ENCODE measurements at regions not wholly inside any gene's neighbourhood (a gene's known extent, or its start where the extent isn't known, plus 50 kb on each side); places are given as distances from the start of the nearest gene placed in this dataset.
A peak's percentile ranks its signal among the peaks of the same experiment; 100 is the strongest.

GRCh38 chr4:123283371-123283895 lies 113.2 kb upstream of the SPRY1 start:
- peak; percentile 5 for FAIRE-seq
- dilution Hi-C loops (cut with MboI; ENCODE audit: extremely low pct_ligation_motif_present, low sequenced_read_pairs): no loop called here
- no peaks in the 10 kb centered on the region for H3K9me3 ChIP-seq (ENCODE audit: control insufficient read depth, low read depth, low read length)

DNA sequence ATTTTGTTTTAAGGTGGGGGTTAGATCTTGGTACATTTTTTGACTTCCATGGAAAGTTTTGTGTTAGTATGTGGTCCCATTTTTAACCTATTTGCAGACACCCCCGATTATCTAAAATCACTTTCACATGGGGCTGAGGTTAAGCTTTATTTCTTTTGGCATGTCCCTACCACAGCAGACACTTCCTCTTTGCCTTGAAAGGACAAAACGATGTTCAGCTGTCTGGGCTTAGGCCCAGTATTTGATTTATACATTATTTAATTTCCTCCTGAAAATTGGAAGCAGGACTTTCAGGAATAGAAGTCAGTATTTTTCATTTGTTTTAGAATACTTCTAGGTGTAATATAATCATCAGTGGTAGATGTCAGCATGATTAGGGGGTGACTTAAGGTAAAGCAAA lies 112.4 kb upstream of the SPRY1 start:
- no peaks in the 10 kb centered on the region for H3K36me3 ChIP-seq (ENCODE audit: control insufficient read depth in 2 of 2, extremely low read depth in 1 of 2, insufficient read depth in 2 of 2, low read length in 2 of 2)
- H3K27me3 ChIP-seq (ENCODE audit: control insufficient read depth, extremely low read depth, insufficient read depth, low read length): no peaks in the 10 kb centered on the region
- H3K9me1 ChIP-seq (ENCODE audit: control insufficient read depth, extremely low read depth, insufficient read depth, low read length): no peaks in the 10 kb centered on the region
- no peak overlapping the region for H3K4me2 ChIP-seq (ENCODE audit: control insufficient read depth, extremely low read depth, insufficient read depth, low read depth, low read length)
- H3K9ac ChIP-seq (ENCODE audit: control insufficient read depth, extremely low read depth, insufficient read depth, low read length): no peak overlapping the region
- no peaks in the 10 kb centered on the region for H3K4me1 ChIP-seq (ENCODE audit: control insufficient read depth, extremely low read depth, insufficient read depth, low read length)
- no peaks in the 10 kb centered on the region for H4K20me1 ChIP-seq (ENCODE audit: control insufficient read depth, extremely low read depth, insufficient read depth, low read length)
- H3K9me3 ChIP-seq (ENCODE audit: control insufficient read depth, low read depth, low read length): no peaks in the 10 kb centered on the region
- no peak overlapping the region for H3K27ac ChIP-seq (ENCODE audit: control insufficient read depth, insufficient read depth, low read length)
- FAIRE-seq (no peak), DNase-seq (ENCODE audit: low read depth, low spot score) (no peak)
- no peaks in the 10 kb centered on the region for H3K79me2 ChIP-seq (ENCODE audit: control insufficient read depth, insufficient read depth, low read length)
- dilution Hi-C loops (cut with MboI; ENCODE audit: extremely low pct_ligation_motif_present, low sequenced_read_pairs): no loop called here
- TF ChIP-seq CTCF (optimal IDR thresholded peaks at IDR 0.05 in 1 of 3, IDR thresholded peaks at IDR 0.05 in 1 of 3, conservative IDR thresholded peaks at IDR 0.05 in 1 of 3; ENCODE audit: extremely low read depth in 1 of 3, insufficient read depth in 2 of 3, low read length in 3 of 3) (no peak), EZH2 (IDR thresholded peaks at IDR 0.05; ENCODE audit: low read length) (no peak)
- H3K4me3 ChIP-seq (ENCODE audit: control insufficient read depth in 2 of 3, extremely low read depth in 1 of 3, insufficient read depth in 2 of 3, low read depth in 1 of 3, low read length in 3 of 3): no peak overlapping the region
- no peak overlapping the region for H2AFZ ChIP-seq (ENCODE audit: control insufficient read depth, low read length)

More at GRCh38 chr4:123283371-123283895, 113.2 kb upstream of the SPRY1 start:
- Histone ChIP-seq H4K20me1 (ENCODE audit: control insufficient read depth, extremely low read depth, insufficient read depth, low read length) (no peaks in the 10 kb centered on the region), H3K4me1 (ENCODE audit: control insufficient read depth, extremely low read depth, insufficient read depth, low read length) (no peaks in the 10 kb centered on the region), H3K27me3 (ENCODE audit: control insufficient read depth, extremely low read depth, insufficient read depth, low read length) (no peaks in the 10 kb centered on the region), H3K27ac (ENCODE audit: control insufficient read depth, insufficient read depth, low read length) (no peak overlapping the region), H3K9ac (ENCODE audit: control insufficient read depth, extremely low read depth, insufficient read depth, low read length) (no peak overlapping the region), H3K4me3 (ENCODE audit: control insufficient read depth in 2 of 3, extremely low read depth in 1 of 3, insufficient read depth in 2 of 3, low read depth in 1 of 3, low read length in 3 of 3) (no peak overlapping the region), H3K9me1 (ENCODE audit: control insufficient read depth, extremely low read depth, insufficient read depth, low read length) (no peaks in the 10 kb centered on the region), H3K4me2 (ENCODE audit: control insufficient read depth, extremely low read depth, insufficient read depth, low read depth, low read length) (no peak overlapping the region), H2AFZ (ENCODE audit: control insufficient read depth, low read length) (no peak overlapping the region), H3K79me2 (ENCODE audit: control insufficient read depth, insufficient read depth, low read length) (no peaks in the 10 kb centered on the region), H3K36me3 (ENCODE audit: control insufficient read depth in 2 of 2, extremely low read depth in 1 of 2, insufficient read depth in 2 of 2, low read length in 2 of 2) (no peaks in the 10 kb centered on the region)
- no peak for TF ChIP-seq EZH2 (IDR thresholded peaks at IDR 0.05; ENCODE audit: low read length)
- no peak for TF ChIP-seq CTCF (optimal IDR thresholded peaks at IDR 0.05 in 1 of 3, IDR thresholded peaks at IDR 0.05 in 1 of 3, conservative IDR thresholded peaks at IDR 0.05 in 1 of 3; ENCODE audit: extremely low read depth in 1 of 3, insufficient read depth in 2 of 3, low read length in 3 of 3)
- no peak for DNase-seq (ENCODE audit: low read depth, low spot score)

Data from keratinocyte (primary cell).